Mesendoderm (in vitro differentiated cells): ENCODE measurements at regions not wholly inside any gene's neighbourhood (a gene's known extent, or its start where the extent isn't known, plus 50 kb on each side); places are given as distances from the start of the nearest gene placed in this dataset.

Experiments
- DNase-seq: peaks from one replicate; pipeline ENCODE4 v3.0.0; 2013
- H2AK5ac ChIP-seq: 2 replicates; pipeline ENCODE4 v1.6.1; 2013; ENCODE audit warnings: low read length, inconsistent platforms
- H2BK120ac ChIP-seq: 2 replicates; pipeline ENCODE4 v1.6.1; 2013; ENCODE audit warnings: low read depth, mild to moderate bottlenecking, low read length, moderate library complexity, mixed read lengths
- H2BK15ac ChIP-seq: replicated peaks from 2 replicates; pipeline ENCODE4 v1.6.1; 2013; ENCODE audit warnings: low read depth, mild to moderate bottlenecking, moderate library complexity
- H2BK5ac ChIP-seq: 2 replicates; pipeline ENCODE4 v1.6.1; 2013; ENCODE audit warnings: low read length, inconsistent platforms
- H3K18ac ChIP-seq: 2 replicates; pipeline ENCODE4 v1.6.1; 2013; ENCODE audit warnings: mild to moderate bottlenecking, low read length, mixed read lengths
- H3K23ac ChIP-seq: one replicate; pipeline ENCODE4 v1.6.1; 2013; ENCODE audit warnings: low read length
- H3K27ac ChIP-seq: 2 replicates; pipeline ENCODE4 v1.5.1; 2013; ENCODE audit warnings: low read depth, mild to moderate bottlenecking, inconsistent platforms, low read length, moderate library complexity
- H3K27me3 ChIP-seq: 2 replicates; pipeline ENCODE4 v1.6.1; 2013; ENCODE audit warnings: low read length, control low read depth, mild to moderate bottlenecking, inconsistent platforms; ENCODE audit not compliant: insufficient read depth, poor library complexity
- H3K36me3 ChIP-seq: 2 replicates; pipeline ENCODE4 v1.6.1; 2013; ENCODE audit warnings: low read length, inconsistent platforms; ENCODE audit not compliant: control insufficient read depth, insufficient read depth
- H3K4ac ChIP-seq: one replicate; pipeline ENCODE4 v1.6.1; 2013; ENCODE audit warnings: low read depth, mild to moderate bottlenecking, low read length, moderate library complexity
- H3K4me1 ChIP-seq: 2 replicates; pipeline ENCODE4 v1.6.1; 2013; ENCODE audit warnings: low read depth, low read length, inconsistent platforms; ENCODE audit not compliant: control insufficient read depth
- H3K4me2 ChIP-seq: 2 replicates; pipeline ENCODE4 v1.6.1; 2013; ENCODE audit warnings: low read length
- H3K4me3 ChIP-seq: 2 replicates; pipeline ENCODE4 v1.5.1; 2013; ENCODE audit warnings: mild to moderate bottlenecking, low read length
- H3K56ac ChIP-seq: one replicate; pipeline ENCODE4 v1.6.1; 2013; ENCODE audit warnings: low read length
- H3K79me1 ChIP-seq: 2 replicates; pipeline ENCODE4 v1.6.1; 2013; ENCODE audit warnings: low read length, inconsistent platforms
- H3K79me2 ChIP-seq: 2 replicates; pipeline ENCODE4 v1.6.1; 2013; ENCODE audit warnings: mild to moderate bottlenecking, low read length; ENCODE audit not compliant: control insufficient read depth, insufficient read depth
- H3K9ac ChIP-seq: 2 replicates; pipeline ENCODE4 v1.6.1; 2013; ENCODE audit warnings: low read length, inconsistent platforms
- H4K5ac ChIP-seq: one replicate; pipeline ENCODE4 v1.6.1; 2013; ENCODE audit warnings: low read length
- H4K8ac ChIP-seq: one replicate; pipeline ENCODE4 v1.6.1; 2013; ENCODE audit warnings: low read depth, mild to moderate bottlenecking, control low read depth, low read length, moderate library complexity
- WGBS: extraction: QIAGEN DNeasy Blood & Tissue Kit; methylation state at CpG from one replicate; pipeline ENCODE4 v1.1.7; 2013; ENCODE audit warnings: low lambda C conversion rate, missing lambda C conversion rate; ENCODE audit not compliant: insufficient coverage; ENCODE audit errors: extremely low coverage; 5-methylcytosine and 5-hydroxymethylcytosine counted together

GRCh38 chr22:49021926-49022815, 805.5 kb downstream of the BRD1 start:
- H3K4me3 ChIP-seq = no peak overlapping the region
- H2BK15ac ChIP-seq = no peak overlapping the region
- DNase-seq = no peak
- H3K4me1 ChIP-seq = no peaks in the 10 kb centered on the region
- H3K4me2 ChIP-seq = no peak overlapping the region
- no peak overlapping the region for H3K27ac ChIP-seq
- no peak overlapping the region for H3K9ac ChIP-seq
- no peak overlapping the region for H3K56ac ChIP-seq
- no peak overlapping the region for H3K23ac ChIP-seq
- H3K27me3 ChIP-seq = no peaks in the 10 kb centered on the region
- H3K79me1 ChIP-seq = no peaks in the 10 kb centered on the region
- H2BK5ac ChIP-seq = no peak overlapping the region
- H2AK5ac ChIP-seq = no peak overlapping the region
- H3K18ac ChIP-seq = no peak overlapping the region
- WGBS = no CpG with 5 or more reads among the region's 23 CpGs
- no peaks in the 10 kb centered on the region for H3K79me2 ChIP-seq
- H3K36me3 ChIP-seq = no peaks in the 10 kb centered on the region
- no peak overlapping the region for H3K4ac ChIP-seq
- no peak overlapping the region for H4K8ac ChIP-seq
- no peak overlapping the region for H2BK120ac ChIP-seq
- no peak overlapping the region for H4K5ac ChIP-seq

- H2BK15ac ChIP-seq = no peak overlapping the region
- H3K56ac ChIP-seq = no peak overlapping the region
- H3K79me1 ChIP-seq = no peaks in the 10 kb centered on the region
- no peak overlapping the region for H3K23ac ChIP-seq
- whole genome bisulfite sequencing = no CpG with 5 or more reads among the region's 27 CpGs
- H3K4ac ChIP-seq = no peak overlapping the region
- no peak overlapping the region for H4K5ac ChIP-seq
- no peak overlapping the region for H2BK120ac ChIP-seq
- H3K27ac ChIP-seq = no peak overlapping the region
- no peaks in the 10 kb centered on the region for H3K79me2 ChIP-seq
- DNase-seq = no peak
- no peak overlapping the region for H2BK5ac ChIP-seq
- H3K4me3 ChIP-seq = no peak overlapping the region
- no peaks in the 10 kb centered on the region for H3K36me3 ChIP-seq
- no peak overlapping the region for H2AK5ac ChIP-seq
- H3K9ac ChIP-seq = no peak overlapping the region
- no peak overlapping the region for H3K4me2 ChIP-seq
- no peak overlapping the region for H4K8ac ChIP-seq
- H3K18ac ChIP-seq = no peak overlapping the region
- no peaks in the 10 kb centered on the region for H3K4me1 ChIP-seq
- no peaks in the 10 kb centered on the region for H3K27me3 ChIP-seq
Measured at GRCh38 chr22:49021131-49021925, 806.3 kb downstream of the BRD1 start.

GRCh38 chr22:49019737-49020713, 807.6 kb downstream of the BRD1 start:
- Histone ChIP-seq H3K27ac (no peak overlapping the region), H2BK120ac (no peak overlapping the region), H3K23ac (no peak overlapping the region), H4K5ac (no peak overlapping the region), H3K4me3 (no peak overlapping the region), H2BK5ac (no peak overlapping the region), H3K79me2 (no peaks in the 10 kb centered on the region), H3K18ac (no peak overlapping the region), H3K4ac (no peak overlapping the region), H3K4me1 (no peaks in the 10 kb centered on the region), H4K8ac (no peak overlapping the region), H3K79me1 (no peaks in the 10 kb centered on the region), H3K9ac (no peak overlapping the region), H3K4me2 (no peak overlapping the region), H3K36me3 (no peaks in the 10 kb centered on the region), H2AK5ac (no peak overlapping the region), H3K27me3 (no peaks in the 10 kb centered on the region), H2BK15ac (no peak overlapping the region), H3K56ac (no peak overlapping the region)
- no CpG with 5 or more reads among the region's 15 CpGs for WGBS
- no peak for DNase-seq

GRCh38 chr22:49018601-49019000, 809.1 kb downstream of the BRD1 start:
- Histone ChIP-seq H2BK120ac (no peak overlapping the region), H2BK5ac (no peak overlapping the region), H2AK5ac (no peak overlapping the region), H3K79me2 (no peaks in the 10 kb centered on the region), H3K4ac (no peak overlapping the region), H3K36me3 (no peaks in the 10 kb centered on the region), H4K5ac (no peak overlapping the region), H3K27ac (no peak overlapping the region), H3K56ac (no peak overlapping the region), H3K23ac (no peak overlapping the region), H4K8ac (no peak overlapping the region), H3K9ac (no peak overlapping the region), H3K79me1 (no peaks in the 10 kb centered on the region), H2BK15ac (no peak overlapping the region), H3K18ac (no peak overlapping the region), H3K27me3 (no peaks in the 10 kb centered on the region), H3K4me3 (no peak overlapping the region), H3K4me1 (no peaks in the 10 kb centered on the region), H3K4me2 (no peak overlapping the region)
- DNase-seq = no peak
- no CpG with 5 or more reads among the region's 12 CpGs for WGBS

GRCh38 chr22:49017482-49018329, 810.0 kb downstream of the BRD1 start:
- Histone ChIP-seq H3K18ac (no peak overlapping the region), H3K23ac (no peak overlapping the region), H4K5ac (no peak overlapping the region), H3K4me2 (no peak overlapping the region), H3K27me3 (no peaks in the 10 kb centered on the region), H3K27ac (no peak overlapping the region), H3K36me3 (no peaks in the 10 kb centered on the region), H3K56ac (no peak overlapping the region), H4K8ac (no peak overlapping the region), H2AK5ac (no peak overlapping the region), H2BK15ac (no peak overlapping the region), H3K4me3 (no peak overlapping the region), H3K79me2 (no peaks in the 10 kb centered on the region), H3K4ac (no peak overlapping the region), H3K9ac (no peak overlapping the region), H2BK5ac (no peak overlapping the region), H3K79me1 (no peaks in the 10 kb centered on the region), H3K4me1 (no peaks in the 10 kb centered on the region), H2BK120ac (no peak overlapping the region)
- DNase-seq = no peak
- no CpG with 5 or more reads among the region's 21 CpGs for WGBS
